IMR-90 (cell line): ENCODE measurements at regions not wholly inside any gene's neighbourhood (a gene's known extent, or its start where the extent isn't known, plus 50 kb on each side); places are given as distances from the start of the nearest gene placed in this dataset.

ENCODE experiments used
- ATAC-seq: fragments of 200-7000 bp; cut with Tn5 transposase; 2 replicates; pipeline ENCODE4 v1.9.1; 2020; ENCODE audit warnings: low read depth, mild to moderate bottlenecking, moderate library complexity
- BruUV-seq: library from RNA; stranded (reverse); fragments of 400-500 nt; replicated peaks from 2 replicates; lab custom pipeline; 2021; lab: Mats Ljungman, UMichigan
- CTCF ChIA-PET: fragments of 300-600 bp; formaldehyde crosslinking; extraction: SDS; loops from one replicate; lab custom pipeline; 2021; ENCODE audit warnings: antibody characterized with exemption; lab: Yijun Ruan, JAX
- POLR2A ChIA-PET: fragments of 300-600 bp; sonication (Branson Sonifier 250); formaldehyde crosslinking; loops from one replicate; lab custom pipeline; 2022; ENCODE audit warnings: antibody characterized with exemption; ENCODE audit not compliant: unreplicated experiment; lab: Charles Lee
- DNase-seq: peaks from one replicate; pipeline ENCODE4 v3.0.0; 2013
- H2AFZ ChIP-seq: replicated peaks from 2 replicates; pipeline ENCODE3; 2013; ENCODE audit warnings: low read length, mild to moderate bottlenecking; ENCODE audit not compliant: poor library complexity
- H2AK5ac ChIP-seq: 2 replicates; pipeline ENCODE4 v1.6.1; 2013; ENCODE audit warnings: low read depth, low read length, inconsistent platforms
- H2AK9ac ChIP-seq: replicated peaks from 2 replicates; pipeline ENCODE3; 2013; ENCODE audit warnings: mild to moderate bottlenecking, low read depth, low read length, moderate library complexity; ENCODE audit not compliant: poor library complexity
- H2BK120ac ChIP-seq: 2 replicates; pipeline ENCODE4 v1.6.1; 2013; ENCODE audit warnings: low read depth, low read length, inconsistent platforms
- H2BK15ac ChIP-seq: 3 replicates; pipeline ENCODE4 v1.6.1; 2013; ENCODE audit warnings: low read depth, low read length, inconsistent platforms
- H2BK20ac ChIP-seq: 2 replicates; pipeline ENCODE4 v1.6.1; 2013; ENCODE audit warnings: low read depth, mild to moderate bottlenecking, inconsistent platforms, low read length, moderate library complexity
- H2BK5ac ChIP-seq: 2 replicates; pipeline ENCODE4 v1.6.1; 2013; ENCODE audit warnings: mild to moderate bottlenecking, low read depth, low read length, inconsistent platforms; ENCODE audit not compliant: poor library complexity, severe bottlenecking
- H3K14ac ChIP-seq: replicated peaks from 2 replicates; pipeline ENCODE4 v1.6.1; 2013; ENCODE audit warnings: low read depth, low read length, inconsistent platforms
- H3K18ac ChIP-seq: 2 replicates; pipeline ENCODE4 v1.6.1; 2013; ENCODE audit warnings: low read depth, low read length, control low read depth
- H3K23ac ChIP-seq: 2 replicates; pipeline ENCODE4 v1.6.1; 2013; ENCODE audit warnings: low read depth, low read length, inconsistent platforms
- H3K27ac ChIP-seq: 2 replicates; pipeline ENCODE4 v1.5.1; 2013; ENCODE audit warnings: mild to moderate bottlenecking, control low read depth, low read length; ENCODE audit not compliant: insufficient read depth
- H3K27me3 ChIP-seq: 2 replicates; pipeline ENCODE4 v1.6.1; 2013; ENCODE audit warnings: low read length; ENCODE audit not compliant: control insufficient read depth, insufficient read depth
- H3K36me3 ChIP-seq: 2 replicates; pipeline ENCODE4 v1.6.1; 2013; ENCODE audit warnings: low read length, mixed read lengths; ENCODE audit not compliant: control insufficient read depth, insufficient read depth
- H3K4ac ChIP-seq: 2 replicates; pipeline ENCODE4 v1.6.1; 2013; ENCODE audit warnings: low read depth, low read length, inconsistent platforms
- H3K4me1 ChIP-seq: 2 replicates; pipeline ENCODE4 v1.6.1; 2013; ENCODE audit warnings: low read length, mixed read lengths; ENCODE audit not compliant: control insufficient read depth, insufficient read depth
- H3K4me2 ChIP-seq: 2 replicates; pipeline ENCODE4 v1.6.1; 2013; ENCODE audit warnings: low read depth, mild to moderate bottlenecking, control low read depth, low read length, moderate library complexity
- H3K4me3 ChIP-seq: 2 replicates; pipeline ENCODE4 v1.5.1; 2013; ENCODE audit warnings: low read depth, mild to moderate bottlenecking, control low read depth, low read length, moderate library complexity; ENCODE audit not compliant: insufficient read depth
- H3K56ac ChIP-seq: 2 replicates; pipeline ENCODE4 v1.6.1; 2013; ENCODE audit warnings: low read length, inconsistent platforms; ENCODE audit not compliant: insufficient read depth; ENCODE audit errors: extremely low read depth
- H3K79me1 ChIP-seq, 2 experiments: 2 replicates each; pipeline ENCODE4 v1.6.1; 2013; ENCODE audit warnings: low read length in 2 of 2, inconsistent platforms in 1 of 2, low read depth in 1 of 2
- H3K9ac ChIP-seq: 2 replicates; pipeline ENCODE4 v1.6.1; 2013; ENCODE audit warnings: low read depth, low read length, control low read depth
- H3K9me1 ChIP-seq: 2 replicates; pipeline ENCODE4 v1.6.1; 2013; ENCODE audit warnings: low read length, inconsistent platforms; ENCODE audit not compliant: insufficient read depth
- H3K9me3 ChIP-seq: 2 replicates; pipeline ENCODE4 v1.6.1; 2013; ENCODE audit warnings: low read length; ENCODE audit not compliant: control insufficient read depth, insufficient read depth
- H4K20me1 ChIP-seq: 2 replicates; pipeline ENCODE4 v1.6.1; 2013; ENCODE audit warnings: low read length, inconsistent platforms; ENCODE audit not compliant: insufficient read depth
- H4K5ac ChIP-seq: 2 replicates; pipeline ENCODE4 v1.6.1; 2013; ENCODE audit warnings: mild to moderate bottlenecking, low read depth, low read length, control low read depth
- H4K8ac ChIP-seq, 2 experiments: 2 replicates each; pipeline ENCODE4 v1.6.1; 2013; ENCODE audit warnings: low read depth in 2 of 2, low read length in 2 of 2, control low read depth in 1 of 2, inconsistent platforms in 1 of 2
- H4K91ac ChIP-seq: 2 replicates; pipeline ENCODE4 v1.6.1; 2013; ENCODE audit warnings: low read depth, low read length, inconsistent platforms; ENCODE audit not compliant: insufficient read depth
- BHLHE40 ChIP-seq: fragments of 150-350 bp; IDR thresholded peaks from 2 replicates; pipeline ENCODE4 v1.6.1; 2016; ENCODE audit warnings: mild to moderate bottlenecking, low read depth, low read length
- CEBPB ChIP-seq: IDR thresholded peaks from 2 replicates; pipeline ENCODE4 v1.6.1; 2012; ENCODE audit warnings: low read depth, low read length, improper control_type of control experiment
- CHD1 ChIP-seq: IDR thresholded peaks from 2 replicates; pipeline ENCODE4 v1.6.1; 2012; ENCODE audit warnings: low read depth, low read length, improper control_type of control experiment
- CTCF ChIP-seq: conservative IDR thresholded peaks from 2 replicates; pipeline ENCODE4 v1.5.1; 2012; ENCODE audit warnings: mild to moderate bottlenecking, low read depth, low read length, improper control_type of control experiment
- ELK1 ChIP-seq: fragments of 150-350 bp; IDR thresholded peaks from 2 replicates; pipeline ENCODE4 v1.6.1; 2016; ENCODE audit warnings: low read depth, mild to moderate bottlenecking, low read length, moderate library complexity, borderline replicate concordance
- FOS ChIP-seq: fragments of 150-350 bp; IDR thresholded peaks from 2 replicates; pipeline ENCODE4 v1.6.1; 2016; ENCODE audit warnings: low read depth, low read length
- MAFK ChIP-seq: IDR thresholded peaks from 2 replicates; pipeline ENCODE4 v1.6.1; 2012; ENCODE audit warnings: low read depth, low read length, improper control_type of control experiment
- MAZ ChIP-seq: IDR thresholded peaks from 2 replicates; pipeline ENCODE4 v1.6.1; 2012; ENCODE audit warnings: low read depth, mild to moderate bottlenecking, low read length, improper control_type of control experiment, moderate library complexity, borderline replicate concordance
- MXI1 ChIP-seq: IDR thresholded peaks from 2 replicates; pipeline ENCODE4 v1.6.1; 2012; ENCODE audit warnings: low read depth, mild to moderate bottlenecking, low read length, moderate library complexity, borderline replicate concordance
- NFE2L2 ChIP-seq: fragments of 150-350 bp; IDR thresholded peaks from 2 replicates; pipeline ENCODE4 v1.6.1; 2016; ENCODE audit warnings: low read depth, mild to moderate bottlenecking, low read length
- POLR2A ChIP-seq: IDR thresholded peaks from 2 replicates; pipeline ENCODE4 v1.6.1; 2012; ENCODE audit warnings: mild to moderate bottlenecking, low read depth, low read length
- RAD21 ChIP-seq: IDR thresholded peaks from 2 replicates; pipeline ENCODE4 v1.6.1; 2012; ENCODE audit warnings: low read length, improper control_type of control experiment
- RCOR1 ChIP-seq: IDR thresholded peaks from 2 replicates; pipeline ENCODE4 v1.6.1; 2012; ENCODE audit warnings: mild to moderate bottlenecking, low read length, improper control_type of control experiment; ENCODE audit not compliant: insufficient replicate concordance
- RFX5 ChIP-seq: IDR thresholded peaks from 2 replicates; pipeline ENCODE4 v1.8.0; 2012; ENCODE audit warnings: low read depth, mild to moderate bottlenecking, low read length, moderate library complexity
- SMC3 ChIP-seq: fragments of 150-350 bp; IDR thresholded peaks from 2 replicates; pipeline ENCODE4 v1.6.1; 2016; ENCODE audit warnings: low read depth, mild to moderate bottlenecking, antibody characterized with exemption, low read length, moderate library complexity
- USF2 ChIP-seq: fragments of 150-350 bp; IDR thresholded peaks from 2 replicates; pipeline ENCODE4 v1.6.1; 2017; ENCODE audit warnings: mild to moderate bottlenecking, antibody characterized with exemption, low read length, low read depth
- WGBS, 2 experiments: methylation state at CpG; one replicate each; pipeline versions ENCODE4 v1.1.5 to v1.1.7; 2013; ENCODE audit warnings: missing lambda C conversion rate in 2 of 2; ENCODE audit not compliant: insufficient read length in 1 of 2; ENCODE audit errors: extremely low coverage in 2 of 2; 5-methylcytosine and 5-hydroxymethylcytosine counted together
- dilution Hi-C: fragments of 300-500 bp; cut with HindIII; formaldehyde crosslinking; loops from one replicate; pipeline ENCODE4 v1.14.3; 2018; ENCODE audit warnings: low sequenced_read_pairs; ENCODE audit not compliant: unreplicated experiment
- in situ Hi-C: fragments of 300-500 bp; cut with MboI; formaldehyde crosslinking; loops from 3 replicates; pipeline ENCODE4 v1.14.3; 2019; ENCODE audit warnings: low sequenced_read_pairs, inconsistent platforms, mixed read lengths
- intact Hi-C: fragments of 100-400 bp; cut with micrococcal nuclease; formaldehyde crosslinking; loops from 2 replicates; pipeline ENCODE4 v1.10.0; 2022

- no peaks in the 10 kb centered on the region for H3K9me1 ChIP-seq
- H3K4ac ChIP-seq: no peak overlapping the region
- H2BK5ac ChIP-seq: no peak overlapping the region
- H4K20me1 ChIP-seq: no peaks in the 10 kb centered on the region
- 60% methylated on average over 3 of the region's 4 CpGs; no CpG with 5 or more reads in 1 of the 2 experiments for WGBS, 2 experiments
- no peak overlapping the region for H2AK5ac ChIP-seq
- ATAC-seq (no peak), DNase-seq (no peak)
- H3K4me3 ChIP-seq: no peak overlapping the region
- H3K36me3 ChIP-seq: no peaks in the 10 kb centered on the region
- H3K9ac ChIP-seq: no peak overlapping the region
- no peak overlapping the region for H4K91ac ChIP-seq
- no peak overlapping the region for H2AFZ ChIP-seq
- no peak overlapping the region for H2AK9ac ChIP-seq
- no peak overlapping the region for H3K18ac ChIP-seq
- POLR2A ChIA-PET: no interaction called here
- TF ChIP-seq SMC3: no peak
- no peak for TF ChIP-seq MAFK
- no peak for TF ChIP-seq MAZ
- no peak for TF ChIP-seq ELK1
- no peak for TF ChIP-seq MXI1
- TF ChIP-seq BHLHE40: no peak
- TF ChIP-seq USF2: no peak
- TF ChIP-seq RAD21: no peak
- no peak for TF ChIP-seq FOS
- TF ChIP-seq NFE2L2: no peak
- TF ChIP-seq CEBPB: no peak
- no peak for TF ChIP-seq CHD1
- TF ChIP-seq RCOR1: no peak
- TF ChIP-seq CTCF: no peak
- no peak for TF ChIP-seq POLR2A
- TF ChIP-seq RFX5: no peak
- no peak overlapping the region for H2BK15ac ChIP-seq
- CTCF ChIA-PET: no interaction called here
- H3K4me2 ChIP-seq: no peak overlapping the region
- BruUV-seq: no TSS peak
- no peak overlapping the region for H2BK120ac ChIP-seq
- in situ Hi-C loops (no loop called here), intact Hi-C loops (no loop called here), dilution Hi-C loops (no loop called here)
- H3K79me1 ChIP-seq: no peaks in the 10 kb centered on the region
- H3K27ac ChIP-seq: no peak overlapping the region
- no peak overlapping the region for H3K14ac ChIP-seq
- H3K23ac ChIP-seq: no peak overlapping the region
- H4K5ac ChIP-seq: no peak overlapping the region
- H4K8ac ChIP-seq: no peak overlapping the region
- no peak overlapping the region for H2BK20ac ChIP-seq
- no peaks in the 10 kb centered on the region for H3K27me3 ChIP-seq
- no peaks in the 10 kb centered on the region for H3K9me3 ChIP-seq
- no peak overlapping the region for H3K56ac ChIP-seq
- H3K4me1 ChIP-seq: no peaks in the 10 kb centered on the region
These were observed 145.9 kb upstream of the NEBL start for GRCh38 chr10:21043044-21043443.
